ENCODE measurements at regions not wholly inside any gene's neighbourhood (a gene's known extent, or its start where the extent isn't known, plus 50 kb on each side); places are given as distances from the start of the nearest gene placed in this dataset.
"Not testable (repeated sequence)": the region's sequence is repeated elsewhere in the genome, so short reads cannot be mapped to it uniquely, and the experiment has no call there.

GRCh38 chr10:46645110-46645509 is 66.2 kb downstream of the SYT15 start:
- not testable (repeated sequence) for H3K36me3 ChIP-seq; H3K9me3 ChIP-seq (replicated peaks); H3K27me3 ChIP-seq; DNase-seq; H3K4me1 ChIP-seq; H3K27ac ChIP-seq; H3K4me3 ChIP-seq

- not testable (repeated sequence) for H3K9me3 ChIP-seq (replicated peaks); H3K27me3 ChIP-seq; H3K27ac ChIP-seq; H3K4me1 ChIP-seq; DNase-seq; H3K36me3 ChIP-seq; H3K4me3 ChIP-seq
Measured at GRCh38 chr10:46646132-46646531, 67.2 kb downstream of the SYT15 start.

- not testable (repeated sequence) for H3K36me3 ChIP-seq; H3K27ac ChIP-seq; DNase-seq; H3K4me3 ChIP-seq; H3K9me3 ChIP-seq (replicated peaks); H3K27me3 ChIP-seq; H3K4me1 ChIP-seq
Measured at GRCh38 chr10:46650967-46651366, 72.0 kb downstream of the SYT15 start.

- not testable (repeated sequence) for DNase-seq; H3K9me3 ChIP-seq (replicated peaks); H3K4me1 ChIP-seq; H3K36me3 ChIP-seq; H3K27me3 ChIP-seq; H3K4me3 ChIP-seq; H3K27ac ChIP-seq
Measured at GRCh38 chr10:46657437-46657836, 78.5 kb downstream of the SYT15 start.

GRCh38 chr10:46660027-46660834 is 81.3 kb downstream of the SYT15 start:
- not testable (repeated sequence) for H3K4me1 ChIP-seq; H3K4me3 ChIP-seq; DNase-seq; H3K27ac ChIP-seq; H3K36me3 ChIP-seq; H3K27me3 ChIP-seq; H3K9me3 ChIP-seq (replicated peaks)

- not testable (repeated sequence) for H3K9me3 ChIP-seq (replicated peaks); H3K27me3 ChIP-seq; H3K4me3 ChIP-seq; H3K27ac ChIP-seq; H3K4me1 ChIP-seq; DNase-seq; H3K36me3 ChIP-seq
Measured at GRCh38 chr10:46660835-46661164, 81.9 kb downstream of the SYT15 start.

GRCh38 chr10:46665536-46665935 is 86.6 kb downstream of the SYT15 start:
- DNase-seq = not testable (repeated sequence)

GRCh38 chr10:46668357-46668997 is 89.5 kb downstream of the SYT15 start:
- H3K9me3 ChIP-seq (replicated peaks); H3K4me3 ChIP-seq; H3K4me1 ChIP-seq; H3K27me3 ChIP-seq; DNase-seq; H3K27ac ChIP-seq; H3K36me3 ChIP-seq: not testable (repeated sequence)

More at GRCh38 chr10:46665536-46665935, 86.6 kb downstream of the SYT15 start:
- not testable (repeated sequence) for H3K4me3 ChIP-seq; H3K27me3 ChIP-seq; H3K27ac ChIP-seq; H3K9me3 ChIP-seq (replicated peaks); H3K36me3 ChIP-seq; H3K4me1 ChIP-seq

- DNase-seq; H3K27me3 ChIP-seq; H3K4me1 ChIP-seq; H3K9me3 ChIP-seq (replicated peaks); H3K4me3 ChIP-seq; H3K36me3 ChIP-seq; H3K27ac ChIP-seq: not testable (repeated sequence)
Measured at GRCh38 chr10:46677836-46678435, 99.0 kb downstream of the SYT15 start.

GRCh38 chr10:46691397-46691796 is 112.5 kb downstream of the SYT15 start:
- not testable (repeated sequence) for H3K27ac ChIP-seq; H3K4me3 ChIP-seq; H3K27me3 ChIP-seq; H3K9me3 ChIP-seq (replicated peaks); H3K4me1 ChIP-seq; DNase-seq; H3K36me3 ChIP-seq

GRCh38 chr10:46693218-46693617 is 114.3 kb downstream of the SYT15 start:
- DNase-seq; H3K9me3 ChIP-seq (replicated peaks); H3K27me3 ChIP-seq; H3K4me1 ChIP-seq; H3K36me3 ChIP-seq; H3K27ac ChIP-seq; H3K4me3 ChIP-seq: not testable (repeated sequence)

GRCh38 chr10:46717264-46717663 is 138.3 kb downstream of the SYT15 start:
- not testable (repeated sequence) for H3K4me1 ChIP-seq; H3K9me3 ChIP-seq (replicated peaks); H3K4me3 ChIP-seq; DNase-seq; H3K27me3 ChIP-seq; H3K27ac ChIP-seq; H3K36me3 ChIP-seq

- H3K4me1 ChIP-seq; H3K9me3 ChIP-seq (replicated peaks); H3K27me3 ChIP-seq; DNase-seq; H3K36me3 ChIP-seq; H3K27ac ChIP-seq; H3K4me3 ChIP-seq: not testable (repeated sequence)
Measured at GRCh38 chr10:46718014-46718413, 139.1 kb downstream of the SYT15 start.

- not testable (repeated sequence) for H3K27ac ChIP-seq; H3K36me3 ChIP-seq; H3K4me3 ChIP-seq; H3K9me3 ChIP-seq (replicated peaks); DNase-seq; H3K27me3 ChIP-seq; H3K4me1 ChIP-seq
Measured at GRCh38 chr10:46720386-46720785, 141.5 kb downstream of the SYT15 start.

- not testable (repeated sequence) for H3K4me3 ChIP-seq; DNase-seq; H3K36me3 ChIP-seq; H3K9me3 ChIP-seq (replicated peaks); H3K4me1 ChIP-seq; H3K27me3 ChIP-seq; H3K27ac ChIP-seq
Measured at GRCh38 chr10:46720811-46721518, 142.0 kb downstream of the SYT15 start.
